ENCODE measurements at regions not wholly inside any gene's neighbourhood (a gene's known extent, or its start where the extent isn't known, plus 50 kb on each side); places are given as distances from the start of the nearest gene placed in this dataset.

GRCh38 chr10:6868036-6868725, 288.1 kb upstream of the PRKCQ start:
- Histone ChIP-seq H3K9me3 (no peaks in the 10 kb centered on the region), H3K27ac (no peak overlapping the region), H3K4me3 (no peak overlapping the region), H3K4me1 (no peaks in the 10 kb centered on the region), H3K36me3 (no peaks in the 10 kb centered on the region), H3K27me3 (no peaks in the 10 kb centered on the region)
- intact Hi-C loops (cut with DNase I; ENCODE audit: low total_unique reads) = no loop called here
- TF ChIP-seq CTCF (IDR thresholded peaks at IDR 0.05) (no peak), POLR2A (IDR thresholded peaks at IDR 0.05) (no peak)
- DNase-seq = no peak

- Histone ChIP-seq H3K27me3 (no peaks in the 10 kb centered on the region), H3K4me3 (no peak overlapping the region), H3K36me3 (no peaks in the 10 kb centered on the region), H3K27ac (no peak overlapping the region), H3K9me3 (no peaks in the 10 kb centered on the region), H3K4me1 (no peaks in the 10 kb centered on the region)
- no peak for TF ChIP-seq CTCF (IDR thresholded peaks at IDR 0.05)
- TF ChIP-seq POLR2A (IDR thresholded peaks at IDR 0.05) = no peak
- DNase-seq = no peak
- intact Hi-C loops (cut with DNase I; ENCODE audit: low total_unique reads) = no loop called here
Observed at GRCh38 chr10:6866757-6867156, 286.7 kb upstream of the PRKCQ start.

- H3K9me3 ChIP-seq = no peaks in the 10 kb centered on the region
- no peaks in the 10 kb centered on the region for H3K27me3 ChIP-seq
- no peak for DNase-seq
- intact Hi-C loops (cut with DNase I; ENCODE audit: low total_unique reads) = no loop called here
- H3K4me1 ChIP-seq = no peaks in the 10 kb centered on the region
- no peak for TF ChIP-seq CTCF (IDR thresholded peaks at IDR 0.05)
- TF ChIP-seq POLR2A (IDR thresholded peaks at IDR 0.05) = no peak
- H3K4me3 ChIP-seq = no peak overlapping the region
- H3K36me3 ChIP-seq = no peaks in the 10 kb centered on the region
- H3K27ac ChIP-seq = no peak overlapping the region
Observed at GRCh38 chr10:6864142-6864541, 284.1 kb upstream of the PRKCQ start.

- intact Hi-C loops (cut with DNase I; ENCODE audit: low total_unique reads) = no loop called here
- H3K27me3 ChIP-seq = no peaks in the 10 kb centered on the region
Observed at GRCh38 chr10:6863381-6863780, 283.3 kb upstream of the PRKCQ start.

GRCh38 chr10:6850452-6850851, 270.4 kb upstream of the PRKCQ start:
- no peak for TF ChIP-seq POLR2A (IDR thresholded peaks at IDR 0.05)
- no peak for TF ChIP-seq CTCF (IDR thresholded peaks at IDR 0.05)
- intact Hi-C loops (cut with DNase I; ENCODE audit: low total_unique reads) = no loop called here
- H3K9me3 ChIP-seq = no peaks in the 10 kb centered on the region
- no peaks in the 10 kb centered on the region for H3K4me1 ChIP-seq
- H3K4me3 ChIP-seq = no peak overlapping the region
- no peak for DNase-seq
- H3K27ac ChIP-seq = no peak overlapping the region
- no peaks in the 10 kb centered on the region for H3K27me3 ChIP-seq
- H3K36me3 ChIP-seq = no peaks in the 10 kb centered on the region

More at GRCh38 chr10:6863381-6863780, 283.3 kb upstream of the PRKCQ start:
- H3K4me1 ChIP-seq = no peaks in the 10 kb centered on the region
- TF ChIP-seq CTCF (IDR thresholded peaks at IDR 0.05) (no peak), POLR2A (IDR thresholded peaks at IDR 0.05) (no peak)
- no peak overlapping the region for H3K27ac ChIP-seq
- no peak overlapping the region for H3K4me3 ChIP-seq
- DNase-seq = no peak
- H3K36me3 ChIP-seq = no peaks in the 10 kb centered on the region
- no peaks in the 10 kb centered on the region for H3K9me3 ChIP-seq
